Retinal pigment epithelial cell (primary cell): ENCODE measurements at regions not wholly inside any gene's neighbourhood (a gene's known extent, or its start where the extent isn't known, plus 50 kb on each side); places are given as distances from the start of the nearest gene placed in this dataset.

Experiments used
- DNase-seq: peaks from one replicate; pipeline ENCODE4 v3.0.0-alpha.2; 2010; ENCODE audit warnings: low read depth
- H3K4me3 ChIP-seq: 2 replicates; pipeline ENCODE4 v1.5.1; 2011; ENCODE audit warnings: mild to moderate bottlenecking, low read length, control low read depth, moderate library complexity
- TF ChIP-seq, protein P1 (sequence below): conservative IDR thresholded peaks from 2 replicates; pipeline ENCODE4 v1.5.1; 2011; ENCODE audit warnings: low read depth, low read length, control low read depth, inconsistent platforms

- no peak for DNase-seq
- TF ChIP-seq, protein P1, sequence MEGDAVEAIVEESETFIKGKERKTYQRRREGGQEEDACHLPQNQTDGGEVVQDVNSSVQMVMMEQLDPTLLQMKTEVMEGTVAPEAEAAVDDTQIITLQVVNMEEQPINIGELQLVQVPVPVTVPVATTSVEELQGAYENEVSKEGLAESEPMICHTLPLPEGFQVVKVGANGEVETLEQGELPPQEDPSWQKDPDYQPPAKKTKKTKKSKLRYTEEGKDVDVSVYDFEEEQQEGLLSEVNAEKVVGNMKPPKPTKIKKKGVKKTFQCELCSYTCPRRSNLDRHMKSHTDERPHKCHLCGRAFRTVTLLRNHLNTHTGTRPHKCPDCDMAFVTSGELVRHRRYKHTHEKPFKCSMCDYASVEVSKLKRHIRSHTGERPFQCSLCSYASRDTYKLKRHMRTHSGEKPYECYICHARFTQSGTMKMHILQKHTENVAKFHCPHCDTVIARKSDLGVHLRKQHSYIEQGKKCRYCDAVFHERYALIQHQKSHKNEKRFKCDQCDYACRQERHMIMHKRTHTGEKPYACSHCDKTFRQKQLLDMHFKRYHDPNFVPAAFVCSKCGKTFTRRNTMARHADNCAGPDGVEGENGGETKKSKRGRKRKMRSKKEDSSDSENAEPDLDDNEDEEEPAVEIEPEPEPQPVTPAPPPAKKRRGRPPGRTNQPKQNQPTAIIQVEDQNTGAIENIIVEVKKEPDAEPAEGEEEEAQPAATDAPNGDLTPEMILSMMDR = no peak
- no peak overlapping the region for H3K4me3 ChIP-seq
Observed at GRCh38 chr13:63044589-63045313, 1629.1 kb upstream of the PCDH20 start.

- H3K4me3 ChIP-seq = no peak overlapping the region
- TF ChIP-seq, protein P1 = no peak
- no peak for DNase-seq
Observed at GRCh38 chr13:63042686-63043085, 1627.0 kb upstream of the PCDH20 start.

DNA sequence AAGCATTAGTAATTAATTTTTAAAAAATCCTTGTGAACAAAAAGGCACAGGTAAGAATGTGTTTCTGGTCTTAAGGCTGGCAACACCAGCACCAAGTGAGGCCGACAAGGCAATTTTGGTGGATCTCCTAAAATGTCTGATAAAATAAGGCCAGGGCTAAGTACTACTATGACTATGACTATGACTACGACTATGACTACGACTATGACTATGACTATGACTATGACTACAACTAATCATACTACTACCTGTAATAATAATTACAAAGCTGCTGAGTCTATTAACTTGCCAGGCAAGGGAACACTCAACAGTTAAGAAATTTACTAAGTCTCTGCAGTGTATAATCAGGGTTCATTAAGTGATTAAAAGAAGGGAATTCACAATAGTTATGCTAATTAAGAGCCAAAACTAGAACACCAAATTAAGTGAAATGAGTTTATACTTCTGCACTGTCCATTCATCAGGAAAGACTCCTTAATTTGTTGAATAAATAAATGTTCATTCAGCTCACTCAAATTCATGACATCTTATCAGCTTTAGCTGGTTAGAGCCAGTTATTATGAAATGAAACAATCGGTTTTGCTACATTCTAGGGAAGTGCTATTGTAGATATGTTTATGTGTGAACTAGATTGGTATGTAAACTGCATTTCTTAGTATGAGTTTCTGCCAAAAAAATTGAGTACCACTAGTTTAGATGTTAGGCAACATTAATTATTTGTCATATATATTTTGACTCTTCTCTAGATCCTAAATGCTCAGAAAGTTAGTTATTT, 1626.2 kb upstream of the PCDH20 start:
- TF ChIP-seq, protein P1 = no peak
- DNase-seq = no peak
- H3K4me3 ChIP-seq = no peak overlapping the region

- DNase-seq = no peak
- H3K4me3 ChIP-seq = no peak overlapping the region
- TF ChIP-seq, protein P1 = no peak
Observed at GRCh38 chr13:63026285-63026797, 1610.7 kb upstream of the PCDH20 start.

DNA sequence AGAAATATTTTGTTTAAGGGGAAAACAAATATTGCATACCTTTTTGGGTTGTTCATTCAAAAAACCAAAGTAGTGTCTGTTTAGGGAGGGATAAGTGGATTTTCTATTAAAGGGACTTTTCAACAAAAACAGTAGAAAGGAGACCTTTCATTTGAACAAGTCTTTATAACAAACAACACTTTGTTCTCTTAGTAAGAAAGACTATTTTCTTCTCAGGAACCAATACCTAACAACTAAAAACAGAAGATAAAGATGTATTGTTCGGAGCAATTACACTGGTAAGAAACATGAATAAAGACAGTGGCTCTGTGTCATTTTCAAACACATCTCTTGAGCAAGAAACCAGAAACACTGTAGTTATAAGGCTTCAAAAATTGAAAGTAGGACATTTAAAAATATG, 1610.1 kb upstream of the PCDH20 start:
- DNase-seq = no peak
- TF ChIP-seq, protein P1 = no peak

DNA sequence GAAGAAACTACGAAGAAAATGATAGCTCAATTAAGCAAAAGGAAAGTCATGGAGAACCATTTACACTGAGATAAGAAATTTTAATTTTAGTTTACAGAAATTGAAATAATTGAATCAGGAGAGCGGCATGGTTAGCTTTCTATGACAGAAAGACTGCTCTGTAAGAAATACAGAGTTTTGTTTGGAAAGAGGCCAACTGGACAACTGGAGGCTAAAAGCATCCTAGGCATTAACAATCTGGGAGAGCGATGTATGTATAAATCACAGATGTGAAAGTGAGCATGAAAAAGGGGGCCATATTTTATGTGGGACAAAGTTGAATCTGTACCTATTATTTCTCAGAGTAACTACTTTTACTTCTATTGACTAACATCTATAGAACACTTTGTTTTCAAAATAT, 1608.8 kb upstream of the PCDH20 start:
- DNase-seq = no peak
- no peak overlapping the region for H3K4me3 ChIP-seq

More for the DNA sequence above, 1610.1 kb upstream of the PCDH20 start:
- H3K4me3 ChIP-seq = no peak overlapping the region

More for the DNA sequence above, 1608.8 kb upstream of the PCDH20 start:
- TF ChIP-seq, protein P1 = no peak
